H1 (cell line): ENCODE measurements at regions not wholly inside any gene's neighbourhood (a gene's known extent, or its start where the extent isn't known, plus 50 kb on each side); places are given as distances from the start of the nearest gene placed in this dataset.

Source experiments
- CTCF ChIA-PET: fragments of 300-600 bp; sonication (Branson Sonifier 250); formaldehyde crosslinking; loops from one replicate; lab custom pipeline; 2021; ENCODE audit not compliant: partially characterized antibody; lab: Charles Lee
- POLR2A ChIA-PET: fragments of 300-600 bp; sonication (Branson Sonifier 250); formaldehyde crosslinking; loops from one replicate; lab custom pipeline; 2021; ENCODE audit warnings: inconsistent platforms; ENCODE audit not compliant: partially characterized antibody; lab: Charles Lee
- DNase-seq, 2 experiments: peaks; one replicate each; pipeline versions ENCODE4 v3.0.0 to v3.0.0-alpha.2; 2010 to 2022; ENCODE audit warnings: low spot score in 2 of 2, low read depth in 1 of 2, mixed read lengths in 1 of 2
- FAIRE-seq: peaks from 2 replicates; lab custom pipeline; 2011; peaks lifted over from hg19 to GRCh38; lab: Jason Lieb, UNC
- H2AFZ ChIP-seq: 2 replicates; pipeline ENCODE4 v1.8.1; 2012; ENCODE audit warnings: low read length, inconsistent platforms
- H2AK5ac ChIP-seq: 2 replicates; pipeline ENCODE4 v1.6.1; 2013; ENCODE audit warnings: low read depth, low read length
- H2BK120ac ChIP-seq: replicated peaks from 2 replicates; pipeline ENCODE3; 2013; ENCODE audit warnings: low read depth, low read length, inconsistent platforms
- H2BK12ac ChIP-seq: 2 replicates; pipeline ENCODE4 v1.6.1; 2013; ENCODE audit warnings: low read depth, low read length
- H2BK15ac ChIP-seq: 2 replicates; pipeline ENCODE4 v1.6.1; 2013; ENCODE audit warnings: low read length
- H2BK20ac ChIP-seq: 2 replicates; pipeline ENCODE4 v1.6.1; 2013; ENCODE audit warnings: low read length
- H2BK5ac ChIP-seq: 2 replicates; pipeline ENCODE4 v1.6.1; 2013; ENCODE audit warnings: low read depth, low read length
- H3K14ac ChIP-seq: 2 replicates; pipeline ENCODE4 v1.6.1; 2013; ENCODE audit warnings: inconsistent platforms; ENCODE audit not compliant: insufficient read length
- H3K18ac ChIP-seq: 2 replicates; pipeline ENCODE4 v1.6.1; 2013; ENCODE audit warnings: low read length; ENCODE audit errors: extremely low read depth
- H3K23ac ChIP-seq: 2 replicates; pipeline ENCODE4 v1.6.1; 2013; ENCODE audit warnings: inconsistent platforms; ENCODE audit not compliant: insufficient read length
- H3K23me2 ChIP-seq: 2 replicates; pipeline ENCODE4 v1.6.1; 2013; ENCODE audit warnings: low read depth, low read length
- H3K27ac ChIP-seq: 2 replicates; pipeline ENCODE4 v1.6.1; 2011; ENCODE audit warnings: low read depth, low read length, inconsistent platforms
- H3K27me3 ChIP-seq, 4 experiments: replicated peaks in 1 of 4; 1 replicate in 1 of 4; 2 replicates in 3 of 4; pipeline versions ENCODE4 v1.6.1 to v1.8.1; 2011 to 2013; ENCODE audit warnings: low read length in 3 of 4, mild to moderate bottlenecking in 3 of 4, inconsistent platforms in 2 of 4, mixed read lengths in 2 of 4, moderate library complexity in 1 of 4; ENCODE audit not compliant: control insufficient read depth in 3 of 4, insufficient read depth in 3 of 4; ENCODE audit errors: extremely low read depth in 1 of 4
- H3K36me3 ChIP-seq, 4 experiments: 2 replicates each; pipeline versions ENCODE4 v1.6.1 to v1.8.1; 2011 to 2013; ENCODE audit warnings: mild to moderate bottlenecking in 4 of 4, low read length in 3 of 4, moderate library complexity in 2 of 4, control low read depth in 1 of 4, inconsistent platforms in 1 of 4; ENCODE audit not compliant: insufficient read depth in 4 of 4, control insufficient read depth in 2 of 4
- H3K4ac ChIP-seq: replicated peaks from 2 replicates; pipeline ENCODE3; 2013; ENCODE audit warnings: low read length, low read depth, mixed read lengths, inconsistent platforms; ENCODE audit not compliant: insufficient read length
- H3K4me1 ChIP-seq, 4 experiments: replicated peaks in 1 of 4; 1 replicate in 1 of 4; 2 replicates in 3 of 4; pipeline versions ENCODE4 v1.6.1 to v1.8.1; 2011 to 2013; ENCODE audit warnings: low read length in 3 of 4, inconsistent platforms in 2 of 4, mixed read lengths in 1 of 4; ENCODE audit not compliant: insufficient read depth in 4 of 4, control insufficient read depth in 3 of 4
- H3K4me2 ChIP-seq, 2 experiments: 2 replicates each; pipeline versions ENCODE4 v1.6.1 to v1.8.1; 2011 to 2013; ENCODE audit warnings: low read depth in 2 of 2, low read length in 2 of 2, control low read depth in 1 of 2, inconsistent platforms in 1 of 2, mild to moderate bottlenecking in 1 of 2; ENCODE audit not compliant: insufficient read depth in 1 of 2
- H3K4me3 ChIP-seq, 4 experiments: fragments of 200-600, 300-600 bp in 1 of 4; sonication (generic), shearing (Covaris generic), sonication (Bioruptor Twin) in 1 of 4; 2 replicates each; pipeline versions ENCODE4 v1.5.1 to v1.8.1; 2011 to 2016; ENCODE audit warnings: low read length in 4 of 4, low read depth in 3 of 4, control low read depth in 2 of 4, inconsistent platforms in 2 of 4, mild to moderate bottlenecking in 2 of 4, mixed read lengths in 1 of 4, moderate library complexity in 1 of 4; ENCODE audit not compliant: insufficient read depth in 2 of 4; ENCODE audit errors: extremely low read depth in 1 of 4
- H3K56ac ChIP-seq: replicated peaks from 2 replicates; pipeline ENCODE3; 2013; ENCODE audit warnings: low read depth, mild to moderate bottlenecking, mixed read lengths, low read length, inconsistent platforms; ENCODE audit not compliant: insufficient read length
- H3K79me1 ChIP-seq: 2 replicates; pipeline ENCODE4 v1.6.1; 2013; ENCODE audit warnings: low read depth, low read length, control low read depth
- H3K79me2 ChIP-seq, 2 experiments: 2 replicates each; pipeline versions ENCODE4 v1.6.1 to v1.8.1; 2012 to 2013; ENCODE audit warnings: low read length in 2 of 2, mild to moderate bottlenecking in 2 of 2, inconsistent platforms in 1 of 2; ENCODE audit not compliant: insufficient read depth in 2 of 2, control insufficient read depth in 1 of 2
- H3K9ac ChIP-seq, 4 experiments: replicated peaks in 1 of 4; 1 replicate in 1 of 4; 2 replicates in 3 of 4; pipeline versions ENCODE4 v1.6.1 to v1.8.1; 2011 to 2013; ENCODE audit warnings: low read depth in 3 of 4, low read length in 3 of 4, control low read depth in 2 of 4, mild to moderate bottlenecking in 2 of 4, moderate library complexity in 2 of 4, inconsistent platforms in 1 of 4; ENCODE audit errors: extremely low read depth in 1 of 4
- H3K9me3 ChIP-seq, 2 experiments: 2 replicates each; pipeline versions ENCODE4 v1.6.1 to v1.8.1; 2012 to 2013; ENCODE audit warnings: mild to moderate bottlenecking in 2 of 2, moderate library complexity in 2 of 2, control low read depth in 1 of 2, inconsistent platforms in 1 of 2, low read depth in 1 of 2, low read length in 1 of 2, mixed read lengths in 1 of 2; ENCODE audit not compliant: insufficient read depth in 2 of 2
- H4K20me1 ChIP-seq, 2 experiments: replicated peaks in 1 of 2; 2 replicates each; pipeline versions ENCODE3 to v1.8.1; 2011 to 2013; ENCODE audit warnings: inconsistent platforms in 2 of 2, low read length in 2 of 2, mild to moderate bottlenecking in 1 of 2; ENCODE audit not compliant: insufficient read depth in 2 of 2, control insufficient read depth in 1 of 2
- H4K5ac ChIP-seq: 2 replicates; pipeline ENCODE4 v1.6.1; 2013; ENCODE audit warnings: low read length, low read depth, mixed read lengths, inconsistent platforms; ENCODE audit not compliant: insufficient read length
- H4K8ac ChIP-seq: 2 replicates; pipeline ENCODE4 v1.8.0; 2013; ENCODE audit warnings: mild to moderate bottlenecking, moderate library complexity, low read length, inconsistent platforms; ENCODE audit not compliant: insufficient read depth; ENCODE audit errors: extremely low read depth
- H4K91ac ChIP-seq: replicated peaks from 2 replicates; pipeline ENCODE3; 2013; ENCODE audit warnings: low read length, mixed read lengths, inconsistent platforms; ENCODE audit not compliant: insufficient read length
- BCL11A ChIP-seq, 2 experiments: IDR thresholded peaks; one replicate each; pipeline ENCODE4 v1.6.1; 2011; ENCODE audit warnings: low read depth in 2 of 2, low read length in 2 of 2, mild to moderate bottlenecking in 2 of 2
- CBX8 ChIP-seq: fragments of 300-800, 300-1000 bp; sonication (generic); IDR thresholded peaks from 2 replicates; pipeline ENCODE4 v1.7.1; 2016; ENCODE audit warnings: low read depth, low read length, borderline replicate concordance
- CREB1 ChIP-seq: IDR thresholded peaks from 2 replicates; pipeline ENCODE4 v1.6.1; 2012; ENCODE audit warnings: inconsistent platforms
- NANOG ChIP-seq: IDR thresholded peaks from 2 replicates; pipeline ENCODE4 v1.6.1; 2011; ENCODE audit warnings: low read length, low read depth, mild to moderate bottlenecking, inconsistent platforms; ENCODE audit not compliant: insufficient read depth, poor library complexity, severe bottlenecking
- RNF2 ChIP-seq: fragments of 200-900, 300-1000 bp; sonication (generic); IDR thresholded peaks from 2 replicates; pipeline ENCODE4 v1.7.1; 2016; ENCODE audit warnings: borderline replicate concordance, low read depth, mild to moderate bottlenecking, antibody characterized with exemption, low read length; ENCODE audit not compliant: poor library complexity, severe bottlenecking; ENCODE audit errors: missing control alignments
- RXRA ChIP-seq: IDR thresholded peaks from 2 replicates; pipeline ENCODE4 v1.6.1; 2011; ENCODE audit warnings: low read depth, mild to moderate bottlenecking, low read length, moderate library complexity; ENCODE audit not compliant: insufficient read depth
- SAP30 ChIP-seq: fragments of 300-600 bp; sonication (generic); IDR thresholded peaks from 2 replicates; pipeline ENCODE4 v1.7.1; 2012; ENCODE audit warnings: low read length, moderate library complexity, mild to moderate bottlenecking, inconsistent platforms; ENCODE audit not compliant: insufficient read depth, insufficient replicate concordance
- TCF12 ChIP-seq: IDR thresholded peaks from 2 replicates; pipeline ENCODE4 v1.6.1; 2011; ENCODE audit warnings: low read depth, mild to moderate bottlenecking, low read length
- TEAD4 ChIP-seq: IDR thresholded peaks from 2 replicates; pipeline ENCODE4 v1.6.1; 2012; ENCODE audit warnings: low read depth, low read length, inconsistent platforms, mixed read lengths
- WGBS, 2 experiments: shearing (Covaris generic) in 1 of 2; methylation state at CpG; one replicate each; pipeline versions ENCODE4 v1.1.6 to v1.1.7; 2013 to 2015; ENCODE audit warnings: low lambda C conversion rate in 2 of 2, mixed read lengths in 2 of 2, inconsistent platforms in 1 of 2, low coverage in 1 of 2, missing lambda C conversion rate in 1 of 2; ENCODE audit not compliant: insufficient replicate concordance in 2 of 2, insufficient coverage in 1 of 2, insufficient read length in 1 of 2; ENCODE audit errors: extremely low coverage in 1 of 2, missing lambda C conversion rate in 1 of 2; 5-methylcytosine and 5-hydroxymethylcytosine counted together
- TF ChIP-seq, protein P1 (sequence below): IDR thresholded peaks from 2 replicates; pipeline ENCODE4 v1.6.1; 2012; ENCODE audit warnings: low read length, inconsistent platforms
- TF ChIP-seq, protein P2 (sequence below): IDR thresholded peaks from 2 replicates; pipeline ENCODE4 v1.6.1; 2012; ENCODE audit warnings: inconsistent platforms

DNA sequence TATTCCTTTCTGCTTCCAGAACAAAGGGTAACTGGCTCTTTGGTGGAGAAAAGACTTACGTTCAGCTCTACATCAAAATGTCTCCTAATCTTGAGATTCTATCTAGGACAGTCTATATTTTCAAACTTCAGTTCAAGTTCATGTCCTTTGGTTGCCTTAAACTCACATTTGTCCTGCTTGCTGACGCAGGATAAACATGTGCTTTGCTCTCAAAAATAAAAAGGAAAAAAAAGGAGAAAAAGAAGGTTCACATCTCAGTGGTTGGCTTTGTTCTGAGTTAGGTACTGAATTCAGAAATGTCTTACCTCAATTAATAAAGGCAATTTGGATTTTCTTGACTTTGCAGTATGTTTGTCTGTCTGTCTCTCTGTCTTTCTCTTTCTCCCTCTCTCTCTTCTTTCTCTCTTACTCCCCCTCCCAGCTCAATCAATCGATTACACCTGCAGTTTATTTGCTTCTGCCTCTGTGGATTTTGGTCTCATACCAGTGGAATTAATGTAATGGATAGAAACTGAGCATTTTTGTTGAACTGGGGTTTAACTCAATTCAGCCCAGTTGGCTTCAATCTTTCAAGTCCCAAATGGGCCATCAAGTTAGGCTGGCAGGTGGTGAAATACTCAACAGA lies 72.2 kb upstream of the ADRB1 start:
- CTCF ChIA-PET: interaction anchor here (1.2 kb wide), 1 partner anchor 18 kb away, joined by 3 read pairs; no protein-coding TSS in a partner anchor
- no peak overlapping the region for H4K91ac ChIP-seq
- TF ChIP-seq RXRA: no peak
- no peak for TF ChIP-seq NANOG
- no peak for TF ChIP-seq BCL11A (IDR thresholded peaks at IDR 0.05; ENCODE audit: low read depth in 2 of 2, low read length in 2 of 2)
- TF ChIP-seq CBX8: no peak
- no peak for TF ChIP-seq SAP30
- no peak for TF ChIP-seq RNF2
- TF ChIP-seq, protein P1, sequence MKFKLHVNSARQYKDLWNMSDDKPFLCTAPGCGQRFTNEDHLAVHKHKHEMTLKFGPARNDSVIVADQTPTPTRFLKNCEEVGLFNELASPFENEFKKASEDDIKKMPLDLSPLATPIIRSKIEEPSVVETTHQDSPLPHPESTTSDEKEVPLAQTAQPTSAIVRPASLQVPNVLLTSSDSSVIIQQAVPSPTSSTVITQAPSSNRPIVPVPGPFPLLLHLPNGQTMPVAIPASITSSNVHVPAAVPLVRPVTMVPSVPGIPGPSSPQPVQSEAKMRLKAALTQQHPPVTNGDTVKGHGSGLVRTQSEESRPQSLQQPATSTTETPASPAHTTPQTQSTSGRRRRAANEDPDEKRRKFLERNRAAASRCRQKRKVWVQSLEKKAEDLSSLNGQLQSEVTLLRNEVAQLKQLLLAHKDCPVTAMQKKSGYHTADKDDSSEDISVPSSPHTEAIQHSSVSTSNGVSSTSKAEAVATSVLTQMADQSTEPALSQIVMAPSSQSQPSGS: no peak
- TF ChIP-seq CREB1: no peak
- TF ChIP-seq TEAD4: no peak
- TF ChIP-seq TCF12: no peak
- TF ChIP-seq, protein P2, sequence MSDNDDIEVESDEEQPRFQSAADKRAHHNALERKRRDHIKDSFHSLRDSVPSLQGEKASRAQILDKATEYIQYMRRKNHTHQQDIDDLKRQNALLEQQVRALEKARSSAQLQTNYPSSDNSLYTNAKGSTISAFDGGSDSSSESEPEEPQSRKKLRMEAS: no peak

More for the DNA sequence above, 72.2 kb upstream of the ADRB1 start:
- Histone ChIP-seq H3K23ac (no peak overlapping the region), H3K4me1 (no peaks in the 10 kb centered on the region), H3K4ac (no peak overlapping the region), H3K23me2 (peaks cover 2% of the 10 kb centered on the region; the same call in 1 of the 2 replicates), H3K4me3 (no peak overlapping the region), H4K8ac (no peak overlapping the region), H3K14ac (no peak overlapping the region), H3K27ac (no peak overlapping the region), H4K5ac (no peak overlapping the region), H4K20me1 (no peaks in the 10 kb centered on the region), H2BK12ac (no peak overlapping the region), H2BK5ac (no peak overlapping the region), H2BK15ac (no peak overlapping the region), H3K79me2 (no peaks in the 10 kb centered on the region), H2BK120ac (no peak overlapping the region), H3K36me3 (peaks cover 0 to 3% (median 0%) of the 10 kb centered on the region in 4 experiments; a peak in 1 of 8 replicates), H3K56ac (no peak overlapping the region), H2AFZ (no peak overlapping the region), H2AK5ac (no peak overlapping the region), H3K9me3 (peaks cover 0 to 9% of the 10 kb centered on the region in 2 experiments; a peak in 3 of 4 replicates), H3K79me1 (no peaks in the 10 kb centered on the region), H2BK20ac (no peak overlapping the region), H3K18ac (no peak overlapping the region), H3K4me2 (no peak overlapping the region), H3K9ac (no peak overlapping the region), H3K27me3 (no peaks in the 10 kb centered on the region)
- DNase-seq (no peak), FAIRE-seq (no peak)
- 92% methylated on average over 3 of the region's 3 CpGs; no CpG with 5 or more reads in 1 of the 2 experiments for WGBS, 2 experiments
- POLR2A ChIA-PET: no interaction called here
